Neural cell (in vitro differentiated cells): ENCODE measurements at regions not wholly inside any gene's neighbourhood (a gene's known extent, or its start where the extent isn't known, plus 50 kb on each side); places are given as distances from the start of the nearest gene placed in this dataset.

Experiments
- RAD21 ChIP-seq: fragments of 450-650 bp; conservative IDR thresholded peaks from 2 replicates; pipeline ENCODE4 v1.6.1; 2014; ENCODE audit warnings: antibody characterized with exemption, mild to moderate bottlenecking, moderate library complexity
- TF ChIP-seq, protein P1 (sequence below): fragments of 450-650 bp; IDR thresholded peaks from 2 replicates; pipeline ENCODE4 v1.5.1; 2014; ENCODE audit warnings: antibody characterized with exemption, mild to moderate bottlenecking, moderate library complexity; ENCODE audit not compliant: poor library complexity, severe bottlenecking

DNA sequence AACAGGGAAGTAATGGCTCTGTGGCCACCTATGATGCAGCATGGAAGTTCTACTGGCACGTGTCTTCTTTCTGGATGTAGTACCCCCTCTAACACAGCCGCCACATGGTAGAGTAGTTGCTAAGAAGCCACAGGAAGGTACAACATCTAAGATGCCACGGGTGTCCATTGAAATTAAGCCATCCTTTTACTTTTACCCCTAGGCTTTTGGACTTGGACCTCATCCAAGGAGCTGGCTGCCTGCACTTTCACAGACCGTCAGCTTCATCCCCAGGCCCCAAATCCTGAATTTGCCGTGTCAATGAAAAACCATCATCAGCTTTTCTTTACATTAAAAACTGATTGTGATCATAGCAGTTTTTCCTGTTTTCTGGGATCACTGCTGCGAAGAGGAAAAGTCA is 102.4 kb downstream of the RPL27A start:
- no peak for TF ChIP-seq RAD21
- TF ChIP-seq, protein P1, sequence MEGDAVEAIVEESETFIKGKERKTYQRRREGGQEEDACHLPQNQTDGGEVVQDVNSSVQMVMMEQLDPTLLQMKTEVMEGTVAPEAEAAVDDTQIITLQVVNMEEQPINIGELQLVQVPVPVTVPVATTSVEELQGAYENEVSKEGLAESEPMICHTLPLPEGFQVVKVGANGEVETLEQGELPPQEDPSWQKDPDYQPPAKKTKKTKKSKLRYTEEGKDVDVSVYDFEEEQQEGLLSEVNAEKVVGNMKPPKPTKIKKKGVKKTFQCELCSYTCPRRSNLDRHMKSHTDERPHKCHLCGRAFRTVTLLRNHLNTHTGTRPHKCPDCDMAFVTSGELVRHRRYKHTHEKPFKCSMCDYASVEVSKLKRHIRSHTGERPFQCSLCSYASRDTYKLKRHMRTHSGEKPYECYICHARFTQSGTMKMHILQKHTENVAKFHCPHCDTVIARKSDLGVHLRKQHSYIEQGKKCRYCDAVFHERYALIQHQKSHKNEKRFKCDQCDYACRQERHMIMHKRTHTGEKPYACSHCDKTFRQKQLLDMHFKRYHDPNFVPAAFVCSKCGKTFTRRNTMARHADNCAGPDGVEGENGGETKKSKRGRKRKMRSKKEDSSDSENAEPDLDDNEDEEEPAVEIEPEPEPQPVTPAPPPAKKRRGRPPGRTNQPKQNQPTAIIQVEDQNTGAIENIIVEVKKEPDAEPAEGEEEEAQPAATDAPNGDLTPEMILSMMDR: no peak
